Thyroid gland (tissue), 4 donors: ENCODE measurements at regions not wholly inside any gene's neighbourhood (a gene's known extent, or its start where the extent isn't known, plus 50 kb on each side); places are given as distances from the start of the nearest gene placed in this dataset.

Experiments
- DNase-seq, 2 donors: peaks; one replicate each; pipeline ENCODE4 v3.0.0-alpha.2; 2019
- H3K27ac ChIP-seq, 3 donors: fragments of 200-600 bp; sonication (generic); 1 replicate in 2 of 3; 2 replicates in 1 of 3; pipeline ENCODE4 v1.5.1; 2016 to 2019; ENCODE audit warnings: mild to moderate bottlenecking in 1 of 3, moderate library complexity in 1 of 3
- H3K27me3 ChIP-seq: fragments of 200-600 bp; sonication (generic); one replicate; pipeline ENCODE4 v1.5.1; 2019
- H3K36me3 ChIP-seq, 2 donors: fragments of 200-600 bp; sonication (generic); one replicate each; pipeline ENCODE4 v1.5.1; 2016 to 2019
- H3K4me1 ChIP-seq, 2 donors: fragments of 200-600 bp; sonication (generic); one replicate each; pipeline ENCODE4 v1.5.1; 2017 to 2019
- H3K4me3 ChIP-seq, 3 donors: fragments of 200-600 bp; sonication (generic); replicated peaks in 1 of 3; 1 replicate in 2 of 3; 2 replicates in 1 of 3; pipeline ENCODE4 v1.5.1; 2016; ENCODE audit warnings: mild to moderate bottlenecking in 1 of 3
- H3K9me3 ChIP-seq: fragments of 200-600 bp; sonication (generic); one replicate; pipeline ENCODE4 v1.5.1; 2017
- CTCF ChIP-seq, 6 experiments: fragments of 200-600 bp in 3 of 6; fragments of 450-650 bp in 3 of 6; sonication (generic) in 3 of 6; IDR thresholded peaks; one replicate each; pipeline ENCODE4 v1.5.1; 2016 to 2019; ENCODE audit warnings: antibody characterized with exemption in 6 of 6, mild to moderate bottlenecking in 2 of 6, inconsistent platforms in 1 of 6, moderate library complexity in 1 of 6
- POLR2A ChIP-seq, 2 donors: fragments of 450-650 bp; IDR thresholded peaks; one replicate each; pipeline ENCODE4 v1.6.1; 2017; ENCODE audit warnings: antibody characterized with exemption in 2 of 2, mild to moderate bottlenecking in 2 of 2, moderate library complexity in 1 of 2
- WGBS, 2 donors: methylation state at CpG; one replicate each; pipeline ENCODE4 v1.1.5; 2017; 5-methylcytosine and 5-hydroxymethylcytosine counted together
- intact Hi-C: fragments of 100-400 bp; cut with DNase I; formaldehyde crosslinking; loops from one replicate; pipeline ENCODE4 v1.15.1; 2023

GRCh38 chr6:156544046-156544445, 233.1 kb upstream of the ARID1B start:
- no peak for DNase-seq
- H3K9me3 ChIP-seq = no peaks in the 10 kb centered on the region
- H3K27me3 ChIP-seq = no peaks in the 10 kb centered on the region
- H3K4me3 ChIP-seq = no peak overlapping the region
- intact Hi-C loops = no loop called here
- no peak for TF ChIP-seq CTCF (IDR thresholded peaks at IDR 0.05)
- no peak for TF ChIP-seq POLR2A (IDR thresholded peaks at IDR 0.05)
- 95 to 97% methylated on average over 7 of the region's 7 CpGs for WGBS, 2 donors
- no peak overlapping the region for H3K27ac ChIP-seq
- H3K4me1 ChIP-seq = no peaks in the 10 kb centered on the region
- no peaks in the 10 kb centered on the region for H3K36me3 ChIP-seq

GRCh38 chr6:156543431-156543830, 233.7 kb upstream of the ARID1B start:
- WGBS, 2 donors = 87 to 90% methylated on average over 5 of the region's 5 CpGs

GRCh38 chr6:156538875-156539660, 238.1 kb upstream of the ARID1B start:
- intact Hi-C loops = no loop called here
- H3K4me1 ChIP-seq = no peaks in the 10 kb centered on the region
- no peak overlapping the region for H3K4me3 ChIP-seq
- TF ChIP-seq POLR2A (IDR thresholded peaks at IDR 0.05) (no peak), CTCF (IDR thresholded peaks at IDR 0.05) (no peak)
- no peaks in the 10 kb centered on the region for H3K36me3 ChIP-seq
- no peak for DNase-seq
- no peaks in the 10 kb centered on the region for H3K27me3 ChIP-seq
- no peaks in the 10 kb centered on the region for H3K9me3 ChIP-seq
- WGBS, 2 donors = 72 to 83% methylated on average over 16 of the region's 16 CpGs
- no peak overlapping the region for H3K27ac ChIP-seq

More at GRCh38 chr6:156543431-156543830, 233.7 kb upstream of the ARID1B start:
- H3K9me3 ChIP-seq = no peaks in the 10 kb centered on the region
- H3K36me3 ChIP-seq = no peaks in the 10 kb centered on the region
- intact Hi-C loops = no loop called here
- TF ChIP-seq CTCF (IDR thresholded peaks at IDR 0.05) = no peak
- no peak for TF ChIP-seq POLR2A (IDR thresholded peaks at IDR 0.05)
- H3K4me1 ChIP-seq = no peaks in the 10 kb centered on the region
- H3K4me3 ChIP-seq = no peak overlapping the region
- no peaks in the 10 kb centered on the region for H3K27me3 ChIP-seq
- H3K27ac ChIP-seq = no peak overlapping the region
- DNase-seq = no peak

GRCh38 chr6:156534594-156534993, 242.6 kb upstream of the ARID1B start:
- WGBS, 2 donors = 54 to 61% methylated on average over 3 of the region's 3 CpGs
- DNase-seq = no peak
- Histone ChIP-seq H3K27ac (no peak overlapping the region), H3K27me3 (no peaks in the 10 kb centered on the region), H3K4me3 (no peak overlapping the region), H3K4me1 (no peaks in the 10 kb centered on the region), H3K9me3 (no peaks in the 10 kb centered on the region), H3K36me3 (no peaks in the 10 kb centered on the region)
- TF ChIP-seq POLR2A (IDR thresholded peaks at IDR 0.05) = no peak
- TF ChIP-seq CTCF (IDR thresholded peaks at IDR 0.05) = no peak
- intact Hi-C loops = no loop called here

- Histone ChIP-seq H3K4me1 (no peaks in the 10 kb centered on the region), H3K4me3 (no peak overlapping the region), H3K27ac (no peak overlapping the region), H3K27me3 (no peaks in the 10 kb centered on the region), H3K36me3 (no peaks in the 10 kb centered on the region), H3K9me3 (no peaks in the 10 kb centered on the region)
- no peak for DNase-seq
- WGBS, 2 donors = 90 to 91% methylated on average over 4 of the region's 4 CpGs
- TF ChIP-seq CTCF (IDR thresholded peaks at IDR 0.05) (no peak), POLR2A (IDR thresholded peaks at IDR 0.05) (no peak)
- intact Hi-C loops = no loop called here
Observed at GRCh38 chr6:156533872-156534524, 243.2 kb upstream of the ARID1B start.
